ENCODE measurements at regions not wholly inside any gene's neighbourhood (a gene's known extent, or its start where the extent isn't known, plus 50 kb on each side); places are given as distances from the start of the nearest gene placed in this dataset.

DNA sequence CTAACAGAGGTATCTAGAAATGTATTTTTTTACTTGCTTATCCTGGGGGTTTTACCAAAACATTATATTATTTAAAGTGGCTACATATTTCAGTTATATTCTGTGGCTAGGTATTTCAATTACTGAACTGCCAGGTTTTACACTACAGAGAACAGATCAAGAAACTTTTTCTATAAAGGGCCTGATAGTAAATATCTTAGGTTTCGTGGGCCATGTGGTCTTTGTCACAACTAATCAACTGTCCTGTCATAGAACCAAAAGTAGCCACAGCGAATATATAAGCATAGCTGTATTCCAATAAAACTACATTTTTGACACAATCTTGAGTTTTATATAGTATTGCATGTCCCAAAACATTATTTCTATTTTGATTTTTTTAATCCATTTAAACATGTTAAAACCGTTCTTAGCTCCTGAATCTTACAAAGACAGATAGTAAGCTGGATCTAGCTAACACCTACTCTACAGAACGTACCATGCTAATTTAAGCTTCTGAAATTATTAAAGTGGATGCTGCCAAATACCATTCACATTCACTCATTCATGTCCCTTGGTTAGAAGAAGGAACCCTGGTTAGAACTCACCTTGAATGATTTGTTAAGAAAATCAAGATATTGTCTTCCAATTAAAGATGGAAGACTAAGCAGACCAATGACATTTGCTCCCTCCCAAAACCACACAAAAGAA is 118.2 kb upstream of the TGFBR2 start:
- DNase-seq (ENCODE audit: low read depth in 2 of 3, low spot score in 1 of 3) = no peak

DNA sequence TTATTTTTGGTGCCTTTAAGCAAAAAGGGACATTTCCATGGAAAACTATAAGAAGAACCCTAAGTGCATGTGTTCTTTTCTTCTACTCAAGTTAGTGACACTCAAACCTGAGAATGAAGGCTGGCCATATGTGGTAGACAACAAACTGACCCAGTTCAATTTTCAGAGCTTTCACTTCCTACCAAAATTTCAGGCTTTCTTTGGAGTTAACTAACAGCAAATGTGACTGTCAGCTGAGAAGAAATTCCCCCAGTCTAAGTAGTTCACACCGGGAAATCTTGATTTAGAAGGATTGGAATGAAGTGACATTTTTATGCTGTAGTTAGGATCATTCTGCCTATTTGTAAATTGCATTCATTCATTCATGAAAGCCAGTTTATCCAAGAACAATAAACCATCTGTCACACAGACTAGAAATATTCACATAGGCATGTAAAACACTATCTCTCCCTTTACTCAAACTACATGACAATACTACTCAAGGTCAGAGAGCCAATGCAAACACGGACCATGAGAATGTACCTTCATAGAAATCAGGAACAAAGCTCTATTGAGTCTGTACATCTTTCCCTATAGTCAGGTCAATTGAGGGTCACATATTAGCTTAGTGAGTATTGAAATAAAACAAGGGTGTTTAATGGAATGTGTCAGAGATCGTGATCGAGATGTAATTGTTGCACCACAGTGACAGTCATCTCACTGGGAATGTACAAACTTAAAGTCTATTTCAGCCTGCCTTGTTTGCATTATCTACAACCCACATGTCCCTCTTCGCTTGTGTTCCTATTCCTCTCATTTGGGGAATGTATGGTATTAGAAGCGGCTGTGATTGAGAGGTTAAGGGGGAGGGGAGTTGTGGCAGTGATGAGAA is 113.8 kb upstream of the TGFBR2 start:
- DNase-seq (ENCODE audit: low read depth in 2 of 3, low spot score in 1 of 3) = no peak

DNA sequence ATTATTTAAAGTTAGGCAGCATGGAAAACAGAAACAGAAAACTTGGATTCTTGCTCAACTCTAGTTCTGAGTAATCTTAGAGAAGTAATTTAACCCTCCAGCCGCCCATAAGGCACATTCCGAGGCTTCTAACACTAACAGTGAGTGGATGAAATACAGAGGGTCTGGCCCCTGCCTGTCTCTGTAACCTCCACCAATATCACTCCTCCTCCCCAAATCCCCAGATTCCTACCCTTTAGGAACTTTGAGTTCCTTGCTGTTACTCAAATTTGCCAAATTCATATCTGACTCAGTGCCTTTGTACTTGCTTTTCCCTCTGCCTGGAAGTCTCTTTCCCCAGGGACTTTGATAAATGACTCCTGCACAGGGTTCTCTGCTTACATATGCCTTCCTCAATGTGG is 112.5 kb upstream of the TGFBR2 start:
- DNase-seq (ENCODE audit: low read depth in 2 of 3, low spot score in 1 of 3) = no peak

- no peak for DNase-seq (ENCODE audit: low read depth in 2 of 3, low spot score in 1 of 3)
Observed at GRCh38 chr3:30495172-30496065, 111.0 kb upstream of the TGFBR2 start.

GRCh38 chr3:30496066-30496966 is 110.1 kb upstream of the TGFBR2 start:
- no peak for DNase-seq (ENCODE audit: low read depth in 2 of 3, low spot score in 1 of 3)

DNA sequence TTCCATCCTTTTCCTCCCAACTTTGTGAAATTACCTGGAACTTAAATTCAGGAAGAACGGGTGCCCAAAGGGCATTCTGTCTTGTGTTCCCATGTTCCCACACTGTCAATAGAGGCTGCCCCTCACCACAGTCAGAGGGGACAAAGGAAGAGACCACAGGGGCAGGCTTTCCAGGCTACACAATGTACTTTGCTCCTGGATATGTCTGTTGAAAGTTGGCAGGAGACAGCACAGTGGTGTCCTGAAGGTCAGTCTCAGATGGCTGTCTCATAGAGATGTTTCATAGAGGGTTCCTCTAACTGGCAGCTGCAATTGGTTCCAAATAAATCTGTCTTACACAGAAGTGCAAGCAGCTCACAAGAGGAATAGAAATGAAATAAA is 107.8 kb upstream of the TGFBR2 start:
- no peak for DNase-seq (ENCODE audit: low read depth in 2 of 3, low spot score in 1 of 3)

DNA sequence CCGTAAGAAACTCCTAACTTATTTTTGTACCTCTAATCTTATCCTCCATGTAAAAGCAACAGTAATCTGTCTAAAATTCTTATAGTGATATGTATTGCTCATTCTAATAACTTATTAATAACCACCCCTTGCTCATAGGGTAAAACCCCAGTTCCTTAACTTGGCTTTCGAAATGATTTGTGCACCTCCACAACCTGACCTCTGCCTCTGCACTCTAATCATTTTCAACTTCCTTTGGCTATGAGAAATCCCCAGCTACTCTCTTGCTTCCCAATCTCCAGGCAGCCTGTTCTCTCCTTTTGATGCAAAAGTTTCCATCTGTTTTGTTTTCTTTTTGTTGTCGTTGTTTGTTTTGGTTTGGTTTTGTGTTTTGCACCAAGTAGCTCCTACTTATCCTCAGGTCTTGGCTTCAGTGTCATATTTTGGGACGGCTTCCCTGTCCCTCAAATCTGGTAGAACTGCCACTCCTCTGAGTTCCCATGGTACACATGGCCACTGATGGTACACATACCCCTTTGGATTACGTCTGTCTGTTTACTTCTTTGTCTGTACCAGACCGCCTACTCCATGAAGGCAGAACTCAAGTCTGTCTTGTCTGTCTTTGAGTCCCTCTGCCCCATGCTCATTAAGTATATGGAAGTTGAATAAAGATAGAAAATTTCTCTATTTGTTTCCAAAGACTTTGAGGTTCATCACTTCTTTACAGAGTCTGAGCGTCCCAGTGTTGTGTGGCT is 105.6 kb upstream of the TGFBR2 start:
- DNase-seq (ENCODE audit: low read depth in 2 of 3, low spot score in 1 of 3) = no peak

DNA sequence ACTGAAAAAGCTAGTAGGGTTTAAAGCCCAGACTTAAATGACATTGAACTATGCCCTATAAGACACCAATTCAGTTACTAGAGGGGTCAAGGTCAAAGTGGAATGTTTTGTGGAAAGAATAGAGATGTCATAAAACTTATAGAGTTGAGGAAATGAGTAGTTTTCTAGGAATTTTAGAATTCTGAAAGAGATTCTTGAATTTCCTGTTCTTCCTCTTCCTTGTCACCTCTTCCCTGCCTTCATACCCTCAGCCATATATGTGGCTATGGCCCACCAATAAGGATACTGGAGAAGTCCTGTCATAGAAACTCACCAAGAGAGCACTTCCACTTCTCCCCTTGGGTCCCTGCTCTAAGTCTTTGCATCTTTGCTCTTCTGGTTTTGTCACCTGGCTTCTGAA is 104.9 kb upstream of the TGFBR2 start:
- DNase-seq (ENCODE audit: low read depth in 2 of 3, low spot score in 1 of 3) = no peak

GRCh38 chr3:30502051-30502741 is 104.2 kb upstream of the TGFBR2 start:
- DNase-seq (ENCODE audit: low read depth in 2 of 3, low spot score in 1 of 3) = no peak

DNA sequence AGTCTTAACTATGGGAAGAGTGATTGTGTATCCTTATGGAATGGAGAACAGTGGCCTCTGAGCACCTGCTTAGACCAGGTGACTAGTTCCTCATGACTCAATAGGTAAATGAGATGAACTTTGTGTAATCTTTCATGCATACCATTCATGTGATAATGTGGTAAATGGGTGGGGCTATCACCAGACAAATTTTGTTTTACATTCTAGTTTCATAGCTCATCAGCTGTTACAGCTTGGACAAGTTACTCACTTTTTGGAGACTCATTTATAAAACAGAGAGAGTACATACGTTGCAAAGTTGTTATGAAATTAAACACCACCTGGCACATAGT is 103.7 kb upstream of the TGFBR2 start:
- DNase-seq (ENCODE audit: low read depth in 2 of 3, low spot score in 1 of 3) = no peak

DNA sequence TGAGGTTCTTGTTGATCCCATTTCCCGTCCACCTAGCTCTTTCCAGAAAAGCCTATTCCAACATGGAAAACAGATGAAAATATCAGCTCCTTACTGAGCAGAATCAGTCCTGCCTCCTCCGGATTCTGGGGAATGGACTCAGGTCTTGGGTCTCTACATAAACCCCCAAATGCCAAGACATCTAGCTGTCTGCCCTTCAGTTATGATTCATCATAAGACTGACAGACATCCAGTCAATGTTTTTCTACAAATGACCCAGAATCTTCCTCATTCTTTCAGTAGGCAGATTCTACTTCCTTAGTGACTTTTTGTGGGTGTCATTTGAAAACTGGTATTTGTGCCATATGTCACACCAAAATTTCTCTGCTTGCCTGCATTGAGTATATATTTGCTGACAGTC is 103.0 kb upstream of the TGFBR2 start:
- no peak for DNase-seq (ENCODE audit: low read depth in 2 of 3, low spot score in 1 of 3)

DNA sequence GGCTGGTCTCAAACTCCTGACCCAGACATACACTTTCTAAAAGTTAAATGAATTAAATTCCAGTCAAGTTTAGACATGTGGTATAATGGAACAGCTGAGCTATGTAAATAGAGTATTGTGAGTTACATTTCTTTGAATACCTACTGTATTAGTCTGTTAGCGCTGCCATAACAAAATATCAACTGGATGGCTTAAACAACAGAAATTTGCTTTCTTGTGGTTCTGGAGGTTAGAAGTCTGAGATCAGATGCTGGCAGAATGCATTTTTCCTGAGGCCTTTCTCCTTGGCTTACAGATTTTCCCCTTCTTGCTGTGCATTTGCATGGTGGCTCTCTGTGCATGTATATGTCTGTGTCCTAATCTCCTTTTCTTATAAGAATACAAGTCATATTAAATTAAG is 101.5 kb upstream of the TGFBR2 start:
- no peak for DNase-seq (ENCODE audit: low read depth in 2 of 3, low spot score in 1 of 3)

DNA sequence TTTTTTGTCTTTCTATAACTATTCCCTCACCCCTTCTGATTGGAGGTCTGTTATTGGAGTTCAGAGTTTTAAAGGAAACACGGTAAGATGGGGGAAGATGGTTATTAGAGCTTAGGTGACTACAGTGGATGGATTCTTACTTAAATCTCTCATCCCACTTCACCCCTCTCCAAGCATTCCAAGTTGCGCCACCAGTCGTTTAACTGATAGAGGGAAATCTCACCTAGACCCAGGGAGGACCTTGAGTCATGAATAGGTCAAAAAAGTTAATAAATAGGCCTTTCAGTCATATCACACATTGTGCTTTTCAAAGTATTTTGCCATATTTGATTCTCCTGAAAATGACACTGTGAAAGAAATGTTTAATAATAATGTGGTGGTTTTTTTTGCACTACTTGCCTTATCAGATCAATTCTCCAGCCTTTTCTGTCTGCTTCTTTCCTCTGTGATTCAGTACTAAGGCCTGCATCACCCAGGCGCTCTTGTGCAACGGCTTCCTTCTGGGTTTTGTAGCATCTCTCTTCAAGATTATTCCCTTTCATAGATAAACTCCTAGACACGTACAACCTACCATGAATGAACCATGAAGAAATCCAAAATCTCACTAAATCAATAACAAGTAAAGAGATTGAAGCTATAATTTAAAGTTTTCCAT is 100.4 kb upstream of the TGFBR2 start:
- DNase-seq (ENCODE audit: low read depth in 2 of 3, low spot score in 1 of 3) = no peak

DNA sequence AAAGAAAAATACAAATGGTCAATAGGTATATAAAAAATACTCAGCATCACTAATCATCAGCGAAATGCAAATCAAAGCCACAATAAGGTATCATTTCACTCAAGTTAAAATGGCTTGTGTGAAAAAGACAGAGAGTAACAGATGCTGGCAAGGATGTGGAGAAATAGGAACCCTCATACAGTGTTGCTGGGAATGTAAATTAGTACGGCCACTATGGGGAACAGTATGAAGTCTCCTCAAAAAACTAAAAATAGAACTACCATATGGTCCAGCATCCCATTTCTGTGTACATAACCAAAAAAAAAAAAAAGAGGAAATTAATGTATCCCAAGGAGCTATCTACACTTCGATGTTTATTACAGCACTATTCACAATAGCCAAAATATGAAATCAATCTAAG is 98.1 kb upstream of the TGFBR2 start:
- no peak for DNase-seq (ENCODE audit: low read depth in 2 of 3, low spot score in 1 of 3)

DNA sequence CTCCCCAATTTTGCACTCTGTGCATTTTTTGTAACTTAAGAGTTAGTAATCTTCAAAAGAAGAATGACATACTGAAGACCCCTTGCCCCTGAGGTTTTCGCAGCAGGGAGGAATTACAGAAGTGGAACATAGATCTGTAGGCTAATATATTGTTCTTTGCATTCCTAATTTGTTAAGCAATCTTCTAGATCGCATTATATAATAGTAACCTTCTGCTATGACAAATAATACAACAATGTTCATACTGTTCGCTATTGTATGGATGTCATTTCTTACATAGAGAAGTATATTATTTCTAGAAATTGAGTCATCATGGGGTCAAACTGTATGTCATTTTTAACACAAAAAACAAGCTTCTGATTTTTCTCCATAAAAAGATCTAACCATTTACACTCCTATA is 95.8 kb upstream of the TGFBR2 start:
- no peak for DNase-seq (ENCODE audit: low read depth in 2 of 3, low spot score in 1 of 3)

DNA sequence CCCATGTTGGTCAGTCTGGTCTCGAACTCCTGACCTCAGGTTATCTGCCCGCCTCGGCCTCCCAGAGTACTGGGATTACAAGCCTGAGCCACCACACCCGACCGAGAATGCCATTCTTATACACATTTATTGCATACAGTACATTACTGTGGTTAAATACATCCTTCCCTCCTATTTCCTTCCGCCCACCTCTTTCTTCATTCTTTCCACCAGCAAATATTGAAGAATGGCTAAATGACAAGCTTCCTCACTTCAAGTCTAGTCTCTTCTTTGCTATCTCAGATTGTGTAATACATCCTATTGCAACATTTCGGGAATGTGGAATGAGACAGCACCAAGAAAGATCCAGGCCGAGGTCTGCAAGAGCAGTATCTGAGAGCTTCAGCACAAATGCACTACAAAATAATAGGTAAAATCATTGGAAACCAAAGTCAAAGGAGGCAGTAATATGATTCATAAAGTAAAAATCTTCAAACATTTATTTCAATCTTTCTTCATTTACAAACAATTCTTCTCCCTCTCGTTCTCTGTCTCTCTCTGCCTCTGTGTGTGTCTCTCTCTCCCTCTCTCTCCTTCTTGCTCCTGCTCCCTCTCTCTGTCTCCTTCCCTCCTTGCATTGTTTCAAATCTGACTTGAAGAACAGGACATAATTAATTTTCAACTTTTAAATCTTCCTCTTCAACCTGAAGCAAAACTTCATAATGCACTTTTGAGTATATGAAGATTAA is 94.7 kb upstream of the TGFBR2 start:
- DNase-seq (ENCODE audit: low read depth in 2 of 3, low spot score in 1 of 3) = no peak

GRCh38 chr3:30512576-30512975 is 93.8 kb upstream of the TGFBR2 start:
- no peak for DNase-seq (ENCODE audit: low read depth in 2 of 3, low spot score in 1 of 3)

- no peak for DNase-seq (ENCODE audit: low read depth in 2 of 3, low spot score in 1 of 3)
Observed at GRCh38 chr3:30513374-30514152, 92.8 kb upstream of the TGFBR2 start.

All from stimulated activated CD4-positive, alpha-beta T cell treated with anti-CD3 and anti-CD28 coated beads, Interleukin-12 subunit alpha, Interleukin-12 subunit beta, amount 100 ng/mL, for 48 hours (primary cell).